DOHH2 (cell line): ENCODE measurements at regions not wholly inside any gene's neighbourhood (a gene's known extent, or its start where the extent isn't known, plus 50 kb on each side); places are given as distances from the start of the nearest gene placed in this dataset.

Experiments used
- EZH2phosphoT487 ChIP-seq: fragments of 200-600 bp; sonication (generic); IDR thresholded peaks from 2 replicates; pipeline ENCODE4 v1.6.1; 2017; ENCODE audit warnings: borderline replicate concordance, mild to moderate bottlenecking, antibody characterized with exemption, low read length, moderate library complexity, mixed read lengths
- TF ChIP-seq, protein P1 (sequence below): fragments of 200-600 bp; sonication (generic); IDR thresholded peaks from one replicate; pipeline ENCODE4 v1.5.1; 2014; ENCODE audit warnings: antibody characterized with exemption, mild to moderate bottlenecking, low read depth, low read length; ENCODE audit not compliant: poor library complexity, severe bottlenecking

DNA sequence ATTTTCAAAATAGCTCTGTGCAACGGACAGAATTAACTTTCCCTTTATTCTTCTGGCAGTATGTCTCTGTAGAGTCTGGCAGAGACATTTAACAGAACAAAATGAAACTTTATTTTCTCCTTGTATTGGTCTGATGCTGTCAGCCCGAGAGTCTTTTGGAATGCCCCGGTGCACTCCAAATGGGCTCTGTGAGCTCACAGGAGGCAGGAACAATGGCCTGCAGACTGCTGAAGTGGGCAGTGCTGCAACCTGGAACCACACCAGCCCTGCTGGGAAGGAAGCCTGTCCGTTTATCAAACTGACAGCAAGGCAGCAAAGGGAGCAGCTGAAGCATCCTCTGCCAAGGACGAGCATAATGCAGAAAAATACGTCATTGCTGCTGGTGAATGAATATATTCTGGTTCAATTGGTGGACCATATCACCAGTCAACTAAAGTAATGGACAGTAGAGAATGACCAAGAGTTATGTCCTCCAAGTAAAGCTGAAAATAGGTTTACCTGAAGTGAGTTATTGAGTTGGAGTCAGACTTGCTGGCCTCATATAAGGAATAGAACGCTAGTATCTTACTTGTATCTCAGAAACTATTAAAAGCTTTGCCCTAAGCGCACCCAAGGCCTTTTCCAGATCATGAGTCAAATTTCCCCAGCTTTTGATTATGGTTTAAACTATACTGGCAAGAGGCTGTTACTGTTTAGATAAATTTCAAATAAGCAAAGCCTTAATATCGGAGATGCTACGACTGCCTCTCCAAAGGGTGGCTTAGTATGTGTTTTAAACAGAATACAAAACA, 207.6 kb upstream of the TANK start:
- TF ChIP-seq, protein P1, sequence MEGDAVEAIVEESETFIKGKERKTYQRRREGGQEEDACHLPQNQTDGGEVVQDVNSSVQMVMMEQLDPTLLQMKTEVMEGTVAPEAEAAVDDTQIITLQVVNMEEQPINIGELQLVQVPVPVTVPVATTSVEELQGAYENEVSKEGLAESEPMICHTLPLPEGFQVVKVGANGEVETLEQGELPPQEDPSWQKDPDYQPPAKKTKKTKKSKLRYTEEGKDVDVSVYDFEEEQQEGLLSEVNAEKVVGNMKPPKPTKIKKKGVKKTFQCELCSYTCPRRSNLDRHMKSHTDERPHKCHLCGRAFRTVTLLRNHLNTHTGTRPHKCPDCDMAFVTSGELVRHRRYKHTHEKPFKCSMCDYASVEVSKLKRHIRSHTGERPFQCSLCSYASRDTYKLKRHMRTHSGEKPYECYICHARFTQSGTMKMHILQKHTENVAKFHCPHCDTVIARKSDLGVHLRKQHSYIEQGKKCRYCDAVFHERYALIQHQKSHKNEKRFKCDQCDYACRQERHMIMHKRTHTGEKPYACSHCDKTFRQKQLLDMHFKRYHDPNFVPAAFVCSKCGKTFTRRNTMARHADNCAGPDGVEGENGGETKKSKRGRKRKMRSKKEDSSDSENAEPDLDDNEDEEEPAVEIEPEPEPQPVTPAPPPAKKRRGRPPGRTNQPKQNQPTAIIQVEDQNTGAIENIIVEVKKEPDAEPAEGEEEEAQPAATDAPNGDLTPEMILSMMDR: no peak
- no peak for TF ChIP-seq EZH2phosphoT487
